GM21737 (cell line): ENCODE measurements at regions not wholly inside any gene's neighbourhood (a gene's known extent, or its start where the extent isn't known, plus 50 kb on each side); places are given as distances from the start of the nearest gene placed in this dataset.

Source experiments
- ATAC-seq: cut with Tn5 transposase; IDR thresholded peaks from one replicate; pipeline ENCODE4 v1.9.1; 2021; ENCODE audit warnings: mild to moderate bottlenecking, moderate library complexity; ENCODE audit not compliant: unreplicated experiment

DNA sequence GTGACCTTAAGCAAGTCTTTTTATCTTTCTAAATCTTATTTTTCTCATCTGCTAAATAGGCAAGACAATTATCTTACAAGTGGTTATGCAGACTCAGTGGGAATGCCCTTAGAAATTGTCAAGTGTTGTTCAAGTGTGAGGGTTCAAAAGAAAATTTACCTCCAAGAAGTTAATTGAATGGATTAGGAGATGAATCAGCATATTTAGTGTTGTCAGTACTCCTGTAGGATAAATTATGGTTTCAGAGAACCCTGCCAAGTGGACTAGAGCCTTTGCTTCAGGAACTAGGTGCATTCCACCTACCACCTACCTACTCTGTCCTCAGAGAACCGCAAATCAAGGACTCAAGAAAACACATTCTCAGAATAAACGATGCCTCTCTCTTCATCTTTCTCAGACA, 69.8 kb upstream of the KCTD1 start:
- no peak for ATAC-seq

DNA sequence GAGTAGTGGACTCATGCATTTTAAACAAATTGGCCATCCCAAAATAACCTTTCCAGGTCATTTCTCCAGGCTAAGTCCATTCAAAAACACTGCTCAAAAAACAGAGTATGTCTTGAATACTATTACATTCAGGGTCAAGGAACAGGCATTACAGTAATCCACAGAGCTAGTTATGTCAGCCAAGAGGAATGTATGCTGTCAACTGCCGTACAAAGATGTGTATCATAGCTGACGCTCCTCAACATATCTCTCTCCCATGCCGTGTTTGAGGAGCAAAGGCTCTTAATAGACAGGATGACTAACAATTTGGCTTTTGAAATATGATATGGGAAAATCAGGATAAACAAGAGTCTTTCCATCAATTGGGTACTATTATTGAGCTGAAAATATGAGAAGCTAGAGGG, 68.8 kb upstream of the KCTD1 start:
- ATAC-seq, result no peak

DNA sequence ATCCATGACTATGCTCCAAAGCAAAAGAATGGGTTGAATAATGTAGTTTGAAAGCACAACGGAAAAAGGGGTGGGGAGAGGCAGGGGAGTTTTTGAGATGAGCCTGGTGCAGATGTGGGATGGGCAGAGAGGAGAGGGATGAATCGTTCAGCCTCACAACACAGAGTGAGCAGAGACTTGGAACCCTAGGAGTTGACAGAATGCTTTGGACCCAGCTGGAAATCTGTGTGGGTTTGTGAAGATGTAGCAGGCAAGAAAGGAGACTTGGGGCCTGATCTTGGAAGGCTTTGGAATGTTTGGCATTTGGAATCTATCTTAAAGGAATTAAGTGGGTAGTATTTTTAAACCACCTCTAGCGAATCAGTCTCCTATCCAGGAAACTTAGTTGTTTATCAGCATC, 66.0 kb upstream of the KCTD1 start:
- no peak for ATAC-seq
